ENCODE measurements at regions not wholly inside any gene's neighbourhood (a gene's known extent, or its start where the extent isn't known, plus 50 kb on each side); places are given as distances from the start of the nearest gene placed in this dataset.

- Histone ChIP-seq H3K36me3 (ENCODE audit: control insufficient read depth, insufficient read depth, low read length) (no peaks in the 10 kb centered on the region), H3K4me3 (ENCODE audit: low read depth, low read length) (no peak overlapping the region), H3K27me3 (ENCODE audit: control insufficient read depth, insufficient read depth, low read length) (no peaks in the 10 kb centered on the region)
- no peak for DNase-seq (ENCODE audit: low read depth)
- FAIRE-seq = no peak
- TF ChIP-seq CTCF (IDR thresholded peaks at IDR 0.05; ENCODE audit: insufficient read depth, low read length, severe bottlenecking) = no peak
Measured at GRCh38 chr18:10064267-10064666, 150.5 kb downstream of the VAPA start.

GRCh38 chr18:10065296-10065695 lies 151.5 kb downstream of the VAPA start:
- H3K27me3 ChIP-seq (ENCODE audit: control insufficient read depth, insufficient read depth, low read length) = no peaks in the 10 kb centered on the region
- no peak for TF ChIP-seq CTCF (IDR thresholded peaks at IDR 0.05; ENCODE audit: insufficient read depth, low read length, severe bottlenecking)
- H3K36me3 ChIP-seq (ENCODE audit: control insufficient read depth, insufficient read depth, low read length) = no peaks in the 10 kb centered on the region
- FAIRE-seq = no peak
- DNase-seq (ENCODE audit: low read depth) = no peak
- H3K4me3 ChIP-seq (ENCODE audit: low read depth, low read length) = no peak overlapping the region

DNA sequence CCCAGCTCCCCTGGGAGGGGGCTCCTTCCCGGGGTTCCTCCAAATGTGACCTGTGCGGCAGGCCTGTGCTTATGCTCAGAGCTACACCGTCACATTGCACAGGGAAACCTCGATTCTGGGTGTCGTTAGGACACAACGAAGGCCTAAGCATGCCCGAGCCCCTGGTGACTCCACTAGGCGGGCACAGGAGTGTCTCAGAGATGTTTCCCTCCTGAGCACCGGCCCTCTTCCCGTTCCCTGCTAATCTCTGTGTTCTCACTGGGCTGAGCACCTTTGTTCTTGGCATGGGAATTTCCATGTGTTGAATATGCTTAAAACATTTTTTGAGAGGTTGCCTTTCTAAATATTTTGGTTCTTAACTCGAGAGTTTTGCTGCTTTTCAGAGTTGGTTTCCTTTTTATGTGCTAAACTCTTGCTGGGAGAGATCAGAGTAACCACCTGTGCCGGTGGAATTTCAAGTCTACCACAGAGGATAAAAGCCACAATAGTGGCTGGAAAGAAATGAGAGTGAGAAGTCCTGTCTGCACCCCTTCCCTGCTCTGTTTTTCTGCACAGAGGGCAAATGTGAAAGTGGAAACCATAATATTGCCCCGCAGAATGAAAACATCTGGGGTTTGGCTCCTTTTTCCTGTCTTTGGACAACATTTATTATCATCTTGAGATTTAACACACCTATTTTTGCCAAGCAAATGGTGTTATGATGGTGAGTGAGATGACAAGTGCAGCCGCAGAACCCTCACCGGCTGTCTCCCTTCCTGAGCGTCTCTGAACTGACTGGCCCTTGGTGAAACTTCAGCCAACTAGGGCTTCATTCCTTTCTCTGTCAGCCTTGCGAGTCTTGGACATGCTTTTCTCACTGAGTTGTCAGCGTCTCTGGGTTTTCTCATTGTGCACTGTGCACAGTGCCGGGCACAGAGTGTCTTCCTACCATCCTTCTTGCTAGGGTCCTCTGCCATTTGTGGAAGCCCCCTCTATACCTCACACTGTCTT lies 154.1 kb downstream of the VAPA start:
- no peak overlapping the region for H3K4me3 ChIP-seq (ENCODE audit: low read depth, low read length)
- TF ChIP-seq CTCF (IDR thresholded peaks at IDR 0.05; ENCODE audit: insufficient read depth, low read length, severe bottlenecking) = no peak
- FAIRE-seq (peak; percentile 58), DNase-seq (ENCODE audit: low read depth) (no peak)
- no peaks in the 10 kb centered on the region for H3K27me3 ChIP-seq (ENCODE audit: control insufficient read depth, insufficient read depth, low read length)
- no peaks in the 10 kb centered on the region for H3K36me3 ChIP-seq (ENCODE audit: control insufficient read depth, insufficient read depth, low read length)

DNA sequence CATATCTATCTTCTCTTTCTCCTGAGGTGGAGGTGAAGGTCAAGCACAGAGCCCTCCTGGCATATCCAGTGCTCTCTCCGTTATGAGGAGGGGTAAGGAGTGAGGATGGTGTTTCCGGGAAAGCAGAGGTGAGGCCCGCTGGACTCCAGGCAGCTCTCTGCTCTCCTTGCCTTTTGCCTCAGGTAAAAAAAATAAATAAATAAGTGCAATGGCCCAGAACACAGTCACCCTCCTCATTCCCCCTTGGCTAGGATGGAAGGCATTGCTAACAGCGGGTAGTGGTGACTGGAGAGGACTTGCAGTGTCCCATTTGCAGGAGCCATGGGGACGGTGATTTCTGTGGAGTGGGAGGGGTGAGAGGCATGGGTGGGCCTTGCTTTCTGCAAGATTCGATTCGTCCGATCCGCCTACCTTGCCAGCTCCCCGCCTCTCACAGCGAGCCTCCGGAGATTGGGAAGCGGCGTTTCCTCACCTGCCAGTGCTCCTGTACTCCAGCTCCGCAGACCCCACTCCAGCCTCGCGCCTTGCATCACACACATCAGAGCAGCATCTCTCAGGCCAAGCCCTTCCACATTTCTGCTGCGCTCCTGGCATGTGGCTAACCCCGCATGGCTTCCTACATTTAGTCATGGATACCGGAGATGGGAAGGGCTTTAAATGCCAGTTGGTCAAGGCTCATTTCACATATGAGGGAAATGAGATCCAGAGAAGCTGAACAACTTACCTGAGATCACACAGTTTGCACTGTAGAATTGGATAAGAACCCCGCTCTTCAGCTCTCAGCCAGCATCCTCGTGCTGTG lies 155.2 kb downstream of the VAPA start:
- H3K27me3 ChIP-seq (ENCODE audit: control insufficient read depth, insufficient read depth, low read length) = no peaks in the 10 kb centered on the region
- FAIRE-seq = no peak
- DNase-seq (ENCODE audit: low read depth) = no peak
- TF ChIP-seq CTCF (IDR thresholded peaks at IDR 0.05; ENCODE audit: insufficient read depth, low read length, severe bottlenecking) = no peak
- H3K4me3 ChIP-seq (ENCODE audit: low read depth, low read length) = no peak overlapping the region
- H3K36me3 ChIP-seq (ENCODE audit: control insufficient read depth, insufficient read depth, low read length) = no peaks in the 10 kb centered on the region

GRCh38 chr18:10070561-10071000 lies 156.8 kb downstream of the VAPA start:
- H3K36me3 ChIP-seq (ENCODE audit: control insufficient read depth, insufficient read depth, low read length) = no peaks in the 10 kb centered on the region
- no peaks in the 10 kb centered on the region for H3K27me3 ChIP-seq (ENCODE audit: control insufficient read depth, insufficient read depth, low read length)
- DNase-seq (ENCODE audit: low read depth) (no peak), FAIRE-seq (no peak)
- TF ChIP-seq CTCF (IDR thresholded peaks at IDR 0.05; ENCODE audit: insufficient read depth, low read length, severe bottlenecking) = no peak
- no peak overlapping the region for H3K4me3 ChIP-seq (ENCODE audit: low read depth, low read length)

Data from bronchial epithelial cell (primary cell).